NCI-H526 treated with DMSO at 0.1 percent for 48 hours (cell line): ENCODE measurements at regions not wholly inside any gene's neighbourhood (a gene's known extent, or its start where the extent isn't known, plus 50 kb on each side); places are given as distances from the start of the nearest gene placed in this dataset.
A peak's percentile ranks its signal among the peaks of the same experiment; 100 is the strongest.
"Not testable (repeated sequence)": the region's sequence is repeated elsewhere in the genome, so short reads cannot be mapped to it uniquely, and the experiment has no call there.

Experiments used
- DNase-seq: peaks from one replicate; lab custom pipeline; 2025; lab: John Stamatoyannopoulos, UW

GRCh38 chr2:13413989-13414388 is 697.3 kb downstream of the TRIB2 start:
- DNase-seq, result peak; percentile 70

- DNase-seq, result peak; percentile 61
Measured at GRCh38 chr2:13414897-13415296, 698.2 kb downstream of the TRIB2 start.

GRCh38 chr2:13433954-13434353 is 717.2 kb downstream of the TRIB2 start:
- no peak for DNase-seq

- DNase-seq, result not testable (repeated sequence)
Measured at GRCh38 chr2:13443554-13444261, 727.0 kb downstream of the TRIB2 start.

GRCh38 chr2:13462464-13462863 is 745.7 kb downstream of the TRIB2 start:
- DNase-seq, result no peak

GRCh38 chr2:13466076-13466475 is 749.3 kb downstream of the TRIB2 start:
- no peak for DNase-seq

GRCh38 chr2:13474538-13474937 is 757.8 kb downstream of the TRIB2 start:
- no peak for DNase-seq

GRCh38 chr2:13480057-13480456 is 763.3 kb downstream of the TRIB2 start:
- DNase-seq, result no peak

- no peak for DNase-seq
Measured at GRCh38 chr2:13481201-13481600, 764.5 kb downstream of the TRIB2 start.

GRCh38 chr2:13485256-13485655 is 768.5 kb downstream of the TRIB2 start:
- DNase-seq, result no peak

- no peak for DNase-seq
Measured at GRCh38 chr2:13488965-13489364, 772.2 kb downstream of the TRIB2 start.

- DNase-seq, result no peak
Measured at GRCh38 chr2:13492262-13492661, 775.5 kb downstream of the TRIB2 start.

GRCh38 chr2:13495051-13495450 is 778.3 kb downstream of the TRIB2 start:
- no peak for DNase-seq

GRCh38 chr2:13504808-13505207 is 788.1 kb downstream of the TRIB2 start:
- no peak for DNase-seq

- DNase-seq, result no peak
Measured at GRCh38 chr2:13508671-13509070, 791.9 kb downstream of the TRIB2 start.

- no peak for DNase-seq
Measured at GRCh38 chr2:13515254-13515653, 798.5 kb downstream of the TRIB2 start.

- no peak for DNase-seq
Measured at GRCh38 chr2:13522096-13522495, 805.4 kb downstream of the TRIB2 start.

GRCh38 chr2:13522917-13523821 is 806.4 kb downstream of the TRIB2 start:
- no peak for DNase-seq

GRCh38 chr2:13524492-13524891 is 807.8 kb downstream of the TRIB2 start:
- DNase-seq, result no peak

- not testable (repeated sequence) for DNase-seq
Measured at GRCh38 chr2:13531735-13532410, 815.1 kb downstream of the TRIB2 start.

GRCh38 chr2:13532781-13533523 is 816.2 kb downstream of the TRIB2 start:
- not testable (repeated sequence) for DNase-seq

GRCh38 chr2:13533524-13533922 is 816.8 kb downstream of the TRIB2 start:
- no peak for DNase-seq
